CD4-positive, alpha-beta T cell treated with Interferon alpha-2 for 1 hour (primary cell): ENCODE measurements at regions not wholly inside any gene's neighbourhood (a gene's known extent, or its start where the extent isn't known, plus 50 kb on each side); places are given as distances from the start of the nearest gene placed in this dataset.

ENCODE experiments used
- DNase-seq, 2 donors: peaks; one replicate each; pipeline ENCODE4 v3.0.0-alpha.2; 2020 to 2022

GRCh38 chr12:125276567-125276966 is 211.3 kb downstream of the AACS start:
- no peak for DNase-seq

GRCh38 chr12:125280482-125281377 is 215.5 kb downstream of the AACS start:
- no peak for DNase-seq

GRCh38 chr12:125282921-125283320 is 217.7 kb downstream of the AACS start:
- no peak for DNase-seq

- DNase-seq, result no peak
Observed at GRCh38 chr12:125283521-125283920, 218.3 kb downstream of the AACS start.

- DNase-seq, result no peak
Observed at GRCh38 chr12:125284087-125284486, 218.9 kb downstream of the AACS start.

GRCh38 chr12:125284945-125285685 is 219.9 kb downstream of the AACS start:
- no peak for DNase-seq

GRCh38 chr12:125286005-125286727 is 220.9 kb downstream of the AACS start:
- DNase-seq, result no peak

- no peak for DNase-seq
Observed at GRCh38 chr12:125287155-125287847, 222.1 kb downstream of the AACS start.

- DNase-seq, result no peak
Observed at GRCh38 chr12:125288931-125289928, 224.0 kb downstream of the AACS start.

GRCh38 chr12:125289970-125290369 is 224.7 kb downstream of the AACS start:
- no peak for DNase-seq

GRCh38 chr12:125292700-125293099 is 227.5 kb downstream of the AACS start:
- no peak for DNase-seq

- no peak for DNase-seq
Observed at GRCh38 chr12:125295550-125295949, 230.3 kb downstream of the AACS start.

GRCh38 chr12:125296701-125297100 is 231.5 kb downstream of the AACS start:
- DNase-seq, result no peak

- DNase-seq, result no peak
Observed at GRCh38 chr12:125299840-125300239, 234.6 kb downstream of the AACS start.

- no peak for DNase-seq
Observed at GRCh38 chr12:125300249-125300648, 235.0 kb downstream of the AACS start.

- DNase-seq, result no peak
Observed at GRCh38 chr12:125303337-125303736, 238.1 kb downstream of the AACS start.

- DNase-seq, result no peak
Observed at GRCh38 chr12:125304029-125304428, 238.8 kb downstream of the AACS start.

GRCh38 chr12:125305231-125305630 is 240.0 kb downstream of the AACS start:
- no peak for DNase-seq

GRCh38 chr12:125310461-125310860 is 245.2 kb downstream of the AACS start:
- no peak for DNase-seq

- no peak for DNase-seq
Observed at GRCh38 chr12:125311050-125311449, 245.8 kb downstream of the AACS start.

- no peak for DNase-seq
Observed at GRCh38 chr12:125312471-125312870, 247.2 kb downstream of the AACS start.
